ENCODE measurements at regions not wholly inside any gene's neighbourhood (a gene's known extent, or its start where the extent isn't known, plus 50 kb on each side); places are given as distances from the start of the nearest gene placed in this dataset.

- TF ChIP-seq ZBTB40 (IDR thresholded peaks at IDR 0.05; ENCODE audit: borderline replicate concordance): no peak
Measured at GRCh38 chr3:59412516-59412915, 362.7 kb upstream of the CFAP20DC start (continued).

DNA sequence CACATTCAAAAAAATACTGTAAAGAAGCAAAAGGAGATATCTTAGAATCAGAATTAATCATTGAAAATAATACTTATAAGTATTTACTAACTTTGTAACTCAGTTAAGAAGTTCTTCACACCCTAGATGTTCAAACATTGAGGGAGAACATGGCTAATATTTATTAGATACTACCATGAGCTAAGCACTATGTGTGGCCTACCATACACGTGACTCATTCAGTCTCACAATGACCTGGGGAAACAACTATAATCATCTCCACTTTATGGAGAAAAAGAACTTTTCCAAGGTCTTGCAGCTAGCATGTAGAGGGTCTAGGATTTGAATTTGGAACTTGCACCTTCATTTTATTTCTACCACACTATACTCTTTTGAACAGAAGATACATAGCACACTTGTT, 361.9 kb upstream of the CFAP20DC start:
- ChIA-PET SMC1A (ENCODE audit: uncharacterized antibody, unreplicated experiment) (interaction anchor here (0.8 to 2.1 kb wide), 11 partner anchors 8 to 164 kb away, joined by 3 to 12 read pairs (median 4); no protein-coding TSS in a partner anchor), CTCF (interaction anchor here (1.1 kb wide), 1 partner anchor 8 kb away, joined by 4 read pairs; no protein-coding TSS in a partner anchor), POLR2A (interaction anchor here (1.0 to 1.5 kb wide), 3 partner anchors 9 to 32 kb away, joined by 3 to 5 read pairs (median 3); no protein-coding TSS in a partner anchor), RAD21 (ENCODE audit: unreplicated experiment) (no interaction called here)
- no peaks in the 10 kb centered on the region for H4K20me1 ChIP-seq (ENCODE audit: control insufficient read depth, insufficient read depth)
- no peak overlapping the region for H3K4me2 ChIP-seq (ENCODE audit: control insufficient read depth, insufficient read depth)
- no peaks in the 10 kb centered on the region for H3K27me3 ChIP-seq (replicated peaks in 1 of 2; ENCODE audit: control insufficient read depth in 2 of 2, insufficient read depth in 2 of 2, low read length in 1 of 2)
- intact Hi-C loops (cut with micrococcal nuclease; ENCODE audit: unreplicated experiment): no loop called here
- H3K4me3 ChIP-seq: no peak overlapping the region
- DNase-seq (ENCODE audit: low read depth, low spot score): no peak
- TF ChIP-seq NBN (IDR thresholded peaks at IDR 0.05): no peak
- TF ChIP-seq LARP7 (IDR thresholded peaks at IDR 0.05): no peak
- no peak for TF ChIP-seq RELA (IDR thresholded peaks at IDR 0.05; ENCODE audit: borderline replicate concordance, partially characterized antibody)
- TF ChIP-seq, protein P1, sequence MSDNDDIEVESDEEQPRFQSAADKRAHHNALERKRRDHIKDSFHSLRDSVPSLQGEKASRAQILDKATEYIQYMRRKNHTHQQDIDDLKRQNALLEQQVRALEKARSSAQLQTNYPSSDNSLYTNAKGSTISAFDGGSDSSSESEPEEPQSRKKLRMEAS (IDR thresholded peaks at IDR 0.05; ENCODE audit: low read depth, low read length): no peak
- TF ChIP-seq ZBED1 (IDR thresholded peaks at IDR 0.05; ENCODE audit: borderline replicate concordance): no peak
- TF ChIP-seq BACH1 (IDR thresholded peaks at IDR 0.05; ENCODE audit: borderline replicate concordance): no peak
- no peak for TF ChIP-seq BHLHE40 (IDR thresholded peaks at IDR 0.05; ENCODE audit: borderline replicate concordance in 1 of 2, low read depth in 2 of 2, low read length in 1 of 2)
- no peak for TF ChIP-seq YY1 (IDR thresholded peaks at IDR 0.05; ENCODE audit: low read depth, low read length)
- no peak for TF ChIP-seq NFYB (IDR thresholded peaks at IDR 0.05; ENCODE audit: insufficient read depth, low read depth, low read length)
- TF ChIP-seq CHD1 (IDR thresholded peaks at IDR 0.05; ENCODE audit: low read depth, low read length): no peak
- TF ChIP-seq FOXK2 (IDR thresholded peaks at IDR 0.05): no peak
- no peak for TF ChIP-seq TCF7 (IDR thresholded peaks at IDR 0.05; ENCODE audit: borderline replicate concordance)
- in situ Hi-C loops (cut with MboI): no loop called here
- no peaks in the 10 kb centered on the region for H3K9me3 ChIP-seq (replicated peaks; ENCODE audit: control insufficient read depth, insufficient read depth, low read length)
- FAIRE-seq: no peak
- no peak for ATAC-seq
- no peak overlapping the region for H2AFZ ChIP-seq (ENCODE audit: control insufficient read depth, low read depth, low read length)
- WGBS (ENCODE audit: insufficient coverage, insufficient replicate concordance, low lambda C conversion rate, missing lambda C conversion rate): 42% methylated on average over 1 of the region's 1 CpG
- peaks cover 17% of the 10 kb centered on the region for H3K4me1 ChIP-seq (ENCODE audit: control insufficient read depth, insufficient read depth, low read length)
- H3K9ac ChIP-seq (ENCODE audit: control insufficient read depth, insufficient read depth, low read length): no peak overlapping the region
- no peaks in the 10 kb centered on the region for H3K36me3 ChIP-seq (ENCODE audit: control insufficient read depth in 2 of 2, insufficient read depth in 2 of 2, low read length in 1 of 2)
- BruUV-seq (replicated peaks): no TSS peak
- H3K79me2 ChIP-seq (ENCODE audit: control insufficient read depth, insufficient read depth, low read length): no peaks in the 10 kb centered on the region
- no peak overlapping the region for H3K27ac ChIP-seq (ENCODE audit: control insufficient read depth, insufficient read depth)
